VCaP (cell line): ENCODE measurements at regions not wholly inside any gene's neighbourhood (a gene's known extent, or its start where the extent isn't known, plus 50 kb on each side); places are given as distances from the start of the nearest gene placed in this dataset.

Experiments
- H3K27ac ChIP-seq: fragments of 450-650 bp; 2 replicates; pipeline ENCODE4 v1.5.1; 2017
- TF ChIP-seq, protein P1 (sequence below): fragments of 450-650 bp; conservative IDR thresholded peaks from 2 replicates; pipeline ENCODE4 v1.5.1; 2017; ENCODE audit warnings: mild to moderate bottlenecking, moderate library complexity

- H3K27ac ChIP-seq = no peak overlapping the region
- TF ChIP-seq, protein P1, sequence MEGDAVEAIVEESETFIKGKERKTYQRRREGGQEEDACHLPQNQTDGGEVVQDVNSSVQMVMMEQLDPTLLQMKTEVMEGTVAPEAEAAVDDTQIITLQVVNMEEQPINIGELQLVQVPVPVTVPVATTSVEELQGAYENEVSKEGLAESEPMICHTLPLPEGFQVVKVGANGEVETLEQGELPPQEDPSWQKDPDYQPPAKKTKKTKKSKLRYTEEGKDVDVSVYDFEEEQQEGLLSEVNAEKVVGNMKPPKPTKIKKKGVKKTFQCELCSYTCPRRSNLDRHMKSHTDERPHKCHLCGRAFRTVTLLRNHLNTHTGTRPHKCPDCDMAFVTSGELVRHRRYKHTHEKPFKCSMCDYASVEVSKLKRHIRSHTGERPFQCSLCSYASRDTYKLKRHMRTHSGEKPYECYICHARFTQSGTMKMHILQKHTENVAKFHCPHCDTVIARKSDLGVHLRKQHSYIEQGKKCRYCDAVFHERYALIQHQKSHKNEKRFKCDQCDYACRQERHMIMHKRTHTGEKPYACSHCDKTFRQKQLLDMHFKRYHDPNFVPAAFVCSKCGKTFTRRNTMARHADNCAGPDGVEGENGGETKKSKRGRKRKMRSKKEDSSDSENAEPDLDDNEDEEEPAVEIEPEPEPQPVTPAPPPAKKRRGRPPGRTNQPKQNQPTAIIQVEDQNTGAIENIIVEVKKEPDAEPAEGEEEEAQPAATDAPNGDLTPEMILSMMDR = no peak
Measured at GRCh38 chr3:166209701-166210100, 372.5 kb upstream of the BCHE start.

- TF ChIP-seq, protein P1 = no peak
- H3K27ac ChIP-seq = no peak overlapping the region
Measured at GRCh38 chr3:166205158-166205557, 367.9 kb upstream of the BCHE start.

- H3K27ac ChIP-seq = no peak overlapping the region
- TF ChIP-seq, protein P1 = no peak
Measured at GRCh38 chr3:166201476-166201875, 364.3 kb upstream of the BCHE start.

DNA sequence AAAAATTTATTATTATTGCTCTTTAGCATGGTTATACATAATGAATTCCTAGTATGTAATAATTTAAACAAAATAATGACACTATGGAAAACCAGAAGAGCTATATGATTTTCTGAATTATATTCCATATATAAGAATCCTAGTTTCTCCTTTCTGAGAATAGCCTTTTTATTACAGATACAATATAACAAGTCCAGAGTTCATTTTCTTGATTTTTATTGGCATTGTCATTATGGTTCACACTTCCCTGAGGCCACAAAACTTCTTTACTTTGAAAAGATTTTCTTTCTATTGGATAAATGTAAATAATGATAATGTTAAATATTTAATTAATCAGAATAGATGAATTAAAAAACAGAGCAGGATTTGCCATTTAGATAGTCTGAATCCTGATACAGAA is 362.3 kb upstream of the BCHE start:
- H3K27ac ChIP-seq = no peak overlapping the region
- TF ChIP-seq, protein P1 = no peak

- TF ChIP-seq, protein P1 = no peak
- H3K27ac ChIP-seq = no peak overlapping the region
Measured at GRCh38 chr3:166195808-166196207, 358.6 kb upstream of the BCHE start.

DNA sequence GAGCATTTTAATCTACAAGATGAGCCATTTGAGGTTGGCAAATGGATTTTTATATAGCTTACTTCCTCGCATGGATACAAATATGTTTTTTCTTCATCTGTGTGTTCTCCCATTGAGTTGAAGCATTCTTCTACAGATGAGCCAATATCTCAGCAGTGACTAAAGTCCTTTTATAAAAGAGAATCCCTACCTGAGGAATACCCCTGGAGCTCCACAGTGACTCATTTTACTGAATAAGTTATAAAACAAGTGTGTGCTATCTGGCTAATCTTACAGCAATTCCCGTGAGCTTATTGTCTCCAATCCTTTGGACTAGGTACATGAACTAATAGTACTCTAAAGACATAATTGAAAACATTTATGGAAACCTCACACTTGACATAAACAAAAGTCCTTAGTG is 354.2 kb upstream of the BCHE start:
- TF ChIP-seq, protein P1 = no peak
- no peak overlapping the region for H3K27ac ChIP-seq

DNA sequence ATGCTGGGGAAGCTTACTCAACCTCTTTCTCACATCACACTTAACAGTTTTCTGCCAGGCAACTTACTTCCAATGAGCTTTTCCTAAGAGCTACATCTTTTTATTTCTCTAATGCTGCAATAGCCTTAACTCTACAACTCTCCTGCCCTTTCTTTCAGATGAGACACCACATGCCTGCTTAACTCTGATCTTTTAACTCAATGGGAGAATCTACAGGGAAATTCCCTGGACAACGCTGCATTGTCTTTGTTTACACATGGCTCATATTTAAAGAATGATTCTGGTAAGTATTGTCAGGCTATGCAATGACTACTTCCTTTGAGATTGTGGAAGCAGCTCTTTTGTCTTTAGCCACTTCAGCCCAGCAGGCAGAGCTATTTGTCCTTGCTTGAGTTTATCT is 353.1 kb upstream of the BCHE start:
- H3K27ac ChIP-seq = no peak overlapping the region

More for the DNA sequence above, 353.1 kb upstream of the BCHE start:
- TF ChIP-seq, protein P1 = no peak
